CD4-positive, alpha-beta T cell treated with Interleukin-6 at 100 ng/mL for 8 hours (primary cell): ENCODE measurements at regions not wholly inside any gene's neighbourhood (a gene's known extent, or its start where the extent isn't known, plus 50 kb on each side); places are given as distances from the start of the nearest gene placed in this dataset.

Experiments used
- DNase-seq: peaks from one replicate; pipeline ENCODE4 v3.0.0-alpha.2; 2020; ENCODE audit warnings: mixed read lengths, low spot score

DNA sequence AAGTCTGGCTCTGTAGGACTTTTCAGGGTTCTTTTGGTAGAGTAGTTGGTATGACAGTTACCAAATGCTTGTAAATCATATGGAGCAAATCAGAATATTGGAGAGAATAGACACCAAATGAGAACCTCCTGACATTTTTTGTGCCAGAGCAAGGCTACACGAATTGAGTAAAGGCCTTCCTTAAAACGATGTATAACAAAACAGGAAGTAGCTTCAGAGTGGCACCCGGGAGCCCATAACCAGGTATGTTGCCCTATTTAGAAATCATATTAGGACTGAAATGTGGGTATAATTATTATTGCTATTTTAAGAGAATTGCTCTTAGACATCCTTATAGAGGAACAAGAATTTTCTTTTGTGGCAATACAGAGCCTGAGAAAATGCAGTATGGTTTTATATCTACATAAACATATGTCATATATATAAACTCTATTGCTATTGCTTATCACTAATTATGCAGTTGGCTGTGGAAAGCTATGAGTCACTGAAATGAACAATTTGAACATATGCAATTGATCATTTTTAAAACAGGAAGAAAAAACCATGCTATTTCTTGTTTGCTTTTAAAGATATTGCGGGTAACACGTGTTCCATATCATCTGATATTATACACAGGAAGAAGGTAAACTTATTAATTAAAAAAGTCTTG is 197.4 kb upstream of the MTPN start:
- DNase-seq, result no peak

DNA sequence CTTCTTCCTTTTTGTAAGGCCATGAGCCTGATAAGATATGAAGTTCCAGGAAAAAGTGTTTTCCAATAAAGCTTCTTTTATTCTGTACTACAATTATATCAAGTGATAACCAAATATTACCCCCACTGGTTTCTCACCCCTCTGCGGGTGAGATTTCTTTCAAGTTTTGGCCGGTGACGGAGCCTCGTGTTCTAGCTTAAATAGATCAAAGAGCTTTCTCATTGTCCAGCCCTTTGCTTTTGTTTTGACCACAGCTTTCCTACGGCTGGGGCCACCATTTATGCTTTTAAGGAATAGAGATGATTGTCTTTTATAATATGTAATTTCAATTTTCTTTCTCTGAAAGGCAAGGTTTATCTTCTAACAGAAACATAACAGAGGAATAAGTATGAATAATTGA is 196.7 kb upstream of the MTPN start:
- no peak for DNase-seq

DNA sequence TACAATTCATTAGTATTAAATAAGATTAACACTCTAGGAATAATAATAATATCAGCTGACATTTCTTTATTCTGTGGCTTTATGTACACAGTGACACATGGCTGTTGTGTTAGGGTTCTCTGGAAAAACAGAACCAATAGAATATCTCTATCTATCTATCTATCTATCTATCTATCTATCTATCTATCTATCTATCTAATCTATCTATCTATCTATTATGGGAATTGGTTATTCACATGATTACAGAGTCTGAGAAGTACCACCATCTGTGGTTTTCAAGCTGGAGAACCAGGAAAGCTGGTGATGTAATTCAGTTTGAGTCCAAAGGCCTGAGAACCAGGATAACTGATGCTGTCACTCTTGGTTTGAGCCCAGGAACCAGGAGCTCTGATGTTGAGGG is 194.1 kb upstream of the MTPN start:
- no peak for DNase-seq

DNA sequence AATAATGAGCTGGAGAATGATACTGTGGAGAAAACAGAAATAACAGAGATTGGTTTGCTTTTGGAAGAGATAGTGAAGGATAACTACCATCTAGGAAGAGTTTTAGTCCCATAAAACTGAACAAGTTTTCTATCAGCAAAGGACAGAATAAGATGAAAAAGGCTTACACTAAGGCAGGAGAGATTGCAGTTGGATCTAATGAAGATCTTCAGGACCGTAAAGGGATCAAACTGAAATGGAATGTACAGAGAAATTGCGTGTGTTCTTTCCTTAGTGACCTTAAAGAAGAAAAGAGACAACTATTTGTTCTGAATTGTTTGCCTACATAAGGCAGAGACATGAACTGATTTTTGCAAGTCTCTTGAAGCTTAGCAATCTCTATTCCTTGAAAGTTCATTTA is 191.7 kb upstream of the MTPN start:
- no peak for DNase-seq

DNA sequence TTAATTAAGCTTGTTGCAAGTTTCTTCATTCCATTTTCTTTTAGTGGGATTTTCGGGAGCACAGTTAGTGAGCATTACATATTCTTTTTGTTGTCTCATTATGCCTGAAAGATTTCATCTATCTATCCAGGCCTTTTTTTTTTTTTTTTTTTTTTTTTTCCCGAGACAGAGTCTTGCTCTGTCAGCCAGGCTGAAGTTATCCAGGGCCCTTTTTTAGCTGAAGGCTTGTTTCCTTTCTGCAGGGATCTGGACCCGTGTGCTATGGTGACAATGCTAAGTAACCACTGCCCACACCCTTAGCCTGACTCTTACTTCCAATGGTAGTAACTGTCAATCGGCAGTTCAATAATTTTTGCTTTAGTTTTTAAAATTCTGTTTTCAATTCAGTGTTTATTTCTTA is 190.8 kb upstream of the MTPN start:
- no peak for DNase-seq

DNA sequence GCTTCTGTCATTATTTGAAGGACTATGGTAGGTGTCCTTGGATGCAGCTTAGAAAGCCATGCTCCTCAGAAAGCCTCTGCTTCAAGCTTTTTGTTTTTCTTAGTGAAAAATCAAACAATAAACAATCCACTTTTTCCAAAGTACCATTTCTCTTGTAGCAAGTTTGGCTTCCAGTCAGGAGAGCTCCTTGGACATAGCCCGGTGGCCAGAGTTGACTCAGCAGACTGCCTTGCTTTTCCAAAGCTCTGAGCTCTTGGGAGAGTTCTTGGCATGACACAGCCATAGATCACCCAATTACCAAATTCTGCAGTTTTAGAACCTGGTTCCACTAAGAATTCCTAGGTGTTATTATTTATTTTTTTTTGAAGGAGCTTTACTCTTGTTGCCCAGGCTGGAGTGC is 189.4 kb upstream of the MTPN start:
- DNase-seq, result no peak

DNA sequence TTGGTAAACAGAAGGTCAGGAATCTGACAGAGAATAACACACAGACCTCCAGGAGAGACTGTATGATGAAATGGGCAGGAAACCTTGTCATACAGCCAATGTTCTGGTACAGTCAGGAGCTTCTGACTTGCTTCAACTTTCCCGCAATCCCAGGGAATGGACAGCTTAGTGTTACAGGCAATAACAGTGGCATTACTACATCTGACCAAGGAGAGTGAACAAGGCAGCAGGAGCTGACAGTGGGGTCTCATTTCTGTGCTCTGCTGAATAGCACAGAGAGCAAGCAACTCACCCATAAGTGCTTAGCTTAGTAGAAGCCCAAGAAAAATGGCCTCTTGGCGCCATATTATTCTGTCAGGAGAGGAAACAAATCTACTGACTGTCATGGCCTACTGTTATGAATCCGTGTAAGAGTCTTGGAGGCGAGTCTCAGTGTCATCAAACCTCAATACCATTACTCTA is 186.2 kb upstream of the MTPN start:
- DNase-seq, result no peak

DNA sequence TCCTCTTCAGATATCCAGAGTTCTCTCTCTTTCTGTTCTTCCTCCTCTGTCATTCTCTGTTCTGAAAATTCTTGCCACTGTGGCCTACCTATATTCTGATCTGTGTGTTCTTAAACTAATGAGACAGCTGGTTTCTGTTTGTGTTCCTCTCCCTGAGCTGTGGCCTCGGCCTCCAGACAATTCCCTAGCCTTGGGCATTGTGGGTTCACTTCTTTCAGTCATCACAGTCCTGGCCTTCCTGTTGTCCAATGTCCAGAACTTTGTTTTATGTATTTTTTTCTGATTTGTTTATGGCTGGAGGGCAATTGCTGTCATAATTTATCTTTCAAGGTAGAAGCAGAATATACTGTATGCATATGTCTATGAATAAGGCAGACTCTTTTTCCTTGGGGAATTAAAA is 173.2 kb upstream of the MTPN start:
- no peak for DNase-seq

DNA sequence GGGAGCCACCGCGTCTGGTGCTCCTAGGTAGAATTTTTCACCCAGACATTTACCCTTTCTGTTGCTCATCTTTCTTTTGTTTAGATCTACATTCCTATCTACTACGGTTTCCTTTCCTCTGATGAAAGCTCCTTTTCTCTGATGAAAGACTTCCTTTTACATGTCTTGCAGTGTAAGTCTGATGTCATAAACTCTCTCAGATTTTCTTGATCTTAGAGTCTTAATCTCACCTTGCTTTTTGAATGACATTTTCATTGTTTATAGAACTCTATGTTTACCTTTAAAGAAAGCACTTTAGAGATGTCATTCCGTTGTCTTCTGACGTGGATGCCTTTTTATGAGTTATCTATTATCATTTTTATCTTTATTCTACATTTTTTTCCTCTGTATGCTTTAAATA is 171.8 kb upstream of the MTPN start:
- no peak for DNase-seq

DNA sequence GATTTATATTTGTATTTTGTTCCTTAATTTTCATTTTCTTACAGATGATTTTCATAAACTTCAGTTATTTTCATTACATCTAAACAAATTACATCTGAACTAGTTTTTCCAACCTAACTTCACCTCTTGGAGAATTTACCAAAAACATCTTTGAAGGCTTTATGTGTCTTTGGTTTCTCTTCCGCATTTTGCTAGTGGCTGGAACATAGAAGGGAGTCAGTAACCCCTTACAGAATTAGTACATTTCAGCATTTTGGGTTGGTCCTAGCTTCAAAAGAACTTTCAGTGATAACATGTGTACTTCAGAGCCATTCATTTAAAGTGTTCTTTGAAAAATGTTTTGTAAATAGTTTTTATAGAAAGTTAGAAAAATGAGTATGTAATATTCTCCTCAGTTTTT is 169.8 kb upstream of the MTPN start:
- no peak for DNase-seq

DNA sequence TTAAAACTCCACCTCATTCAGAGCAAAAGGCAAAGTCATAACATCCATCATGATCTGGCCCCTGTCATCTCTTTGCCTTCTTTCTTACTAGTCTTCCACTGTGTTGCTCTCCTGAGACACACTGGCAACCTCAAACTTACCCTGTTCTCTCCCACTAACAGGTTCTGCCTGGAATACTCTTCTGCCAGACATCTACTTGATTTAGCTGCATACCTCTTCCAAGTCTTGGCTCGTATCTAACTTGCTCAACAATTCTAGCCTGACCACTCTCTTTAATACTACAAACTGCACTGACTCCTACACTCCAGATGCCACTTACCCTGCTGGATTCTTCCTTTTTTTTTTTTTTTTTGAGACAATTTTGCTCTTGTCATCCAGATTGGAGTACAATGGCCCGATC is 167.0 kb upstream of the MTPN start:
- DNase-seq, result no peak

DNA sequence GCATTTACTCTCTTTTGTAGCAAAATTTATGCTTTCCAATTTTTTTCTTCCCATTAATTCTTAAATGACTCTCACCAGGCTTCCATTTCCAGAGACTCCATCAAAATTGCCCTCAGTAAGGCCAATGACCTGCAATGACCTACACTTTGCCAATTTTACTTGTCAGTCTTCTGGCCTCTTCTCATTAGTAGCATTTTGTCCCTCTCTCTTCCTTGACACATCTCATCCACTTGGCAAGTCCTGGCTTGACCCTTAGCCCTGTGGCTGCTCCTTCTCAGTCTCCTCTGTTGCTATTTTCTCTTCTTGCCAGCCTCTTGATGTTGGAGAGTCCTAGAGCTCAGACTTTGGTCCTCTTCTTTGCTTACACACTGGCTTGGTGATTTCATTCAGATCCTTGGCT is 166.1 kb upstream of the MTPN start:
- DNase-seq, result no peak

DNA sequence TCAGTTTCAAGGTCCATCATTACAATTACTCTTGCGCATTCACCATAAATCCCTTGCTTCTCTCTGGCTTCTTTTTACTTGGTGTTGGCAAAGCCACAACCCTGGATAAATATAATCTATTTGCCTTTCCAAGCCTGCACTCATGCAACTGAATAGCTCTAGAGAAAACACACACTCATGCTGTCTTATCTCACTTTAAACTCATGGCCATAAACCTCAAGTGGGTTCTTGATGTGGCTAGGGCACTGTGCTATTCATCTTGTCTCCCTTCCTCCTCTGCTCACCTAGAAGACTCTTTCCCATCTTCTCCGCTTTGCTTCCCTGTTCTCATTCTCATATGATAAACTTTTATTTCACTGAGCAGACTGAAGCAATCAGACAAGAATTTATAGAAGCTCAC is 165.4 kb upstream of the MTPN start:
- DNase-seq, result no peak

DNA sequence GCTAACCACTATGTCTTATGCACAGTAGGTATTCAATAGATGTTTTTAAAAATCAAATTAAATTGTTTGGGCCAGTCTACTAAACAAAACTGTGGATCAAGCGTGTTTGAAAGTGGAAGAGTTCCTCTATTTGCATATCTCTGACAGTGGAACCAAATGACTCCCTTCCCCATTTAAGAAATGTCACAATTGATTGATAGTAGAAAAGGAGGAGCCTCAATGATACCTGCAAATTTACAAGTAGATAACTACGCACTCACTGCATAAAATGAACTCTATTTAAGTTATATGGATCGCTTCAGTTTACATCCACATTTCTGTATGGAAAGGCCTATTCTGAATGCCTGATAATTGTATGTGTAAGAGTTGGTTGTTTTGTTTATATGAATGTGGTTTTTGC is 163.3 kb upstream of the MTPN start:
- no peak for DNase-seq

DNA sequence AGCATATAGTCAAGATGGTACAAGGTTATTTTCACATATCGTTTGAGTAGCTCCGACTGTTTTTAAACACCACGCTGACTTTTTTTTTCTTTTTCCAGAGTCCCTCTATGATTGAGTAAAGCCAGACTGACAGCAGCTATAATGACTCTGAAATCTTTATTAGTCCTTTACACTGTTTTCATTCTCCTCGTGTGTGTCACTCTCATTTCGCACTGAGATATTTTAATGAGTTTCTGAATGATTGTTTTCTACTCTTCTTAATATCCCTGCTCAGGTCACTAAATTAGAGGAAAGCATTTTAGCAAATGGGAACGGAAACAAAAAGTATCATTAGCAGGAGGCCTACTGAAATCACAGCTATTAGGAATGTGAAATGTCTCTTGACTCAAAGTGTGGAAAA is 162.3 kb upstream of the MTPN start:
- no peak for DNase-seq

DNA sequence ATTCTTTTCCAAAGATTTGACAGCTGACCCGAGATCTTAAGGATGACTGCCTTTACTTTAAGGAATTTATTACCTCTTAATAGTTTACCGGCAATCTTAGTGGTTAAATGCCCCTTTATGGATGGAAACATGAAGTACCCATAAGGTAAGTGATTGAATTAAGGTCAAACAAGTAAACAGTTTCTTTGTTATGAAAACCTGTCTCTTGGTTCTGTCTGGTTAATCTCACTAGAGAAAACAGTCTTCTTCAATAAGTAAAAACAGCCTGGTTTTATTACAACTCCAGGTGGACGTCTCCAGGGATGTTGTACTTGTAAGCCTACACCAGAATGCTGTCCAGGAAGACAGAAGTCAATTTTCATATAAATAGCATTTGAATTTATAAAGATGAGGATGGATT is 161.8 kb upstream of the MTPN start:
- no peak for DNase-seq

DNA sequence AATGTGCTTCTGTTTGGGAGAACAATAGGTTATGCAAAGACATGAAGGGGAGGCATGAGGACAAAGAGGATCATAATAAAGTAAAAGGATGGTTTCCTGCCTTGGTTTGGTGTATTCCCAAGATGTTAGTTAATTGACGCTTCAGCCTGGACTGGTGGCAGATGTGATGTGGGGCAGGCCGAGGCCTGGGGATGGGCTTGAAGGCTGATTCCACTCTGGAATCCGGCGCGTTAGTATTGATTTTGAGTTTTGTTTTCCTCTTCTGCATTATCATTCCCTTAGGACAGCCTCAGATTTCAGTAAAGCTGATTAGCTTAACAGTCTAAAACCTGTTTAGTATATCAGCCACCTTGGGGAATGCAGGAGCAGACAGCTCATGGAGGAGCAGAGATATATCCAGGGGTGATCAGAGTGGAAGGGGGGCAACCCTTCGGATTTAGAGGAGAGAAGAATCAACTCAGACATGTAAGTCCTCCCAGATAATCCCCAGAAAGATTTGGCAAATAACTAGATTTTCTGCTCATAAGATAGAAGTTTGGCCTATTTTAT is 159.8 kb upstream of the MTPN start:
- DNase-seq, result no peak

DNA sequence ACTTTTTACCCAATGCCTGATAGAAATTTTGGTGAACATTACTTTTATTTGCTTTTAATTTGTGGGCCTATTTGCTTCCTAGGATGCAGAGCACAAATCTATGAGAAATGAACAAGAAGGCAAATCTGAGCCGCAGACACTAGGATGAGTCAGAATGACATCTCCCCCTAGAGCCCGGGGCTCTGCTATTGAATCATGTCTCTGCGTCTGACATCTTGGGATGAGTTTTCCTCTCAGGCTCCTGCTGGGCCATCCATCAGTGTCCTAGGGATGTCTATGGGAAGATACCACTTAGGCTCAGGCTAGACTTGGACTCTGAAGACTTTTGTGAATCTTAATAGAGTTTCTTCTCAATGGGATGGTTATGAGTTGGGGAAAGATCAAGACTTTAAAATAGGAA is 157.3 kb upstream of the MTPN start:
- no peak for DNase-seq

DNA sequence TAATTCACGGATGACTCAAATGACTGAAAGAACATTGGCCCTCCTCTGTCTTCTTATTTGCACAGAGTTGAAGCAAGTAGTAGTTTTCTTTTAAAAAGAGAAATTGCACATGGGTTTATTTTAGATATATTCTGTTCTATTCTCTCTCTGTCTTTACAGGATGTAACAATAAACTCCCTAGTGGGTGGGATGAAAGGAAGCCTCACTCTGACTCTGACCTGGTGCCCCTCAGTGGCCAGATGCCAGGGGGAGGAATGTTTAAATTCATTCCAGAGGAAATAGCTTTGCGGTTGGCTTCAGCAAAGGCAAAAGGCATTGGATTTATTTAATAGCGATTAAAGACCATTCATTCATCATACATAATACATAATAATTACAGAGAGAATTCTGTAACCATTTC is 156.4 kb upstream of the MTPN start:
- no peak for DNase-seq

DNA sequence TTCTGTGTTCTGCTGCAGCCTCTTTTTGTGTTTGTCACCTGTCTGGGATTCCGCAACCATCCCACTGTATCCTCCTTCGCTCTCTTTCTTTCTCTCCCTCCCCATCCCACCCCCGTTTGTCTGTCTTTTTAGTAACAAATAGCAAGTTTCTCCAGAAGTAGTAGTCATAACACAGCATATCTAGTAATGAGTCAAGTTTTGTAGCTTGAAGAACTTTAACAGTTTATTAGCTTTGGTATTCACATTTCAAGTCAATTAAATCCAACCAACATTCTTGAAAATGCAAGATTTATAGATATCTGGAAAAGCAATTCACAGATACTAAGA is 154.1 kb upstream of the MTPN start:
- DNase-seq, result no peak

DNA sequence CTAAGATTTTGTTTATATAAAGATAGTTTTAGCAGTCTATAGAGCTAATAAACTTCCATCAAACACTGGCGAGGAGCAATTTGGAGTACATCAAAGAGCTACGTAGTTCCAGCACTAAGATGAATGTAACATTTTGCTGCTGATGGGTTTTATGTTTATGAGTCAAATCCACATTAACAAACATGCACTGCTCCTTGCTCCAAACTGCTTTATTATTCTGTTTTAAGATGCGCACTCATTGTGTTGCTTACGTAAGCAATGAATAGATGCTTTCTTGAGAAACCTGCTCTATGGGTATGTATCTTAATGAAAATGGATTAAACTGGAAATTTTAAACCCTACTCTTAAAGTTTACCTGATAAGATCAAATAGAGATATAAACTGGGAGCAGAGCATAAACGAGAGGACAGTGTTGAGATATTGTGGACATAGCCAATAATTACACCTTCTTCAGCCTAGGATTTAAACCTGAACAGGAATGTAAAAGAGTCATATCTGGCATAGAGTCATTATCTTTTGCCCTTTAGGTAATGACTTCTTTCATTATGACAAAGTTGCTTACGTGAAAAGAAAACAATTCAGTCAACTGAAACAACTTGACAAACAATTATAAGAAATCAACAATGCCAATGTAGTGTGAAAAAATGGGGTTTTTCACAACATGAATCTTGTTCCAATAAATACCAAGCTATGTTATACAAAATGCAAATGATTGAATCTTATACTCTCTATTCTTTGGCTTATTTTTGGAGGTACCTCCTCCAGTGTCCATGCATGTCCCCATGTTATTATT is 153.5 kb upstream of the MTPN start:
- DNase-seq, result no peak

DNA sequence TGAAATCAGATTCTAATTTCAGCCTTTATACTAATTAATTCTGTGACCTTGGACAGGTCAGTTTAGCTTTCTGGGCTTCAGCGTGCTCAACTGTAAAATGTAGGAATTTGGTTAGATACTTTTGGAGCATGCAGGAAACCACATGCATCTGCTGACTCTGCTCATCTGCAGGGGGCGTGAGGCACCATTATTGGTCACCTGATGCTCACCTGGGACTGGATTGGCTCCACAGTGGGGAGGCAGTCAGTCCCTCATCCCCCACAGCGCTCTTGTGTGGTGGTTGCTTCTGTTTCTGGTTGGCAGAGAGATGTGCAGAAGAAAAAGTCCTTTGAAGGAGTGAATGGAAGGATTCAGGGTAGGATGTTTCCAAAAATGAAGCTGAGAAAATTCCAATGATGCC is 150.9 kb upstream of the MTPN start:
- DNase-seq, result no peak

DNA sequence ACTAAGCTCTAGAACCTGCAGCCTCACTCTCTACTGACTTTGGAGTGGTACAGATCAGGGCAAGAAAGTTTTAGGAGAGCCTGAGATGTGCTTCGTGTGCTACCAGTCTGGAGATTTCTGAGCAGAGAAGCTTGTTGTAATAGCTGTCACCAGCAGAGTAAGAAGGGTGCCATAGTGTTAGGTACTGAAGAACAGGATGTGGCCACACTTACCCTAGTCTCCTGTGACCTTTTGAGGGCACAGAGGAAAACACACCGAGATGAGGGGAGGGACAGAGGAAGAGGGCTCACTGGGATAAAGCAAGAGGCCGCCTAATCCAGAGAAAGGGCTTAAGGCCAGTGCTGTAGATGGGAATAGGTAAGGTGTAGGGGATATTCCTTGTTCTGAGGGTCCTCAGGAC is 146.2 kb upstream of the MTPN start:
- no peak for DNase-seq

DNA sequence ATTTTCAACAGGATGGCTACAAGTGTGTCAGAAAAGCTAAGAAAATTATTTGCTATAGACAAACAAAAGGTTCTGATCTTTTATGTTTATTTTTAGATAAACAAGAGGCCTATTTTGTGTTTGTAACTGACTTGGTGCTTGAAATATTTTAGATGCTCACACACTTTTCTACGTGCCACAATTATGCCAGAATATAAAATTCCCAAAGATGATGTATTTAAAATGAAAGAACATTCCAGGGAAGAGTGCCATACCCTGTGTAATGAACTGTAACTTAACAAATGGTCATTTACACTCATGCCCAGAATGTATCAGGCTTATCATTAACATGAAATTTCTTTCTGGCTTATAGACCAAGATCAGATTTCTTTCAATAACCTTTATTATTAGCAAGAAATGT is 144.9 kb upstream of the MTPN start:
- DNase-seq, result no peak
